ENCODE measurements at regions not wholly inside any gene's neighbourhood (a gene's known extent, or its start where the extent isn't known, plus 50 kb on each side); places are given as distances from the start of the nearest gene placed in this dataset.
"Not testable (repeated sequence)": the region's sequence is repeated elsewhere in the genome, so short reads cannot be mapped to it uniquely, and the experiment has no call there.

- not testable (repeated sequence) for TF ChIP-seq CTCF (IDR thresholded peaks at IDR 0.05 in 4 of 5, conservative IDR thresholded peaks at IDR 0.05 in 1 of 5); POLR2A (IDR thresholded peaks at IDR 0.05)
Measured at GRCh38 chr2:131923287-131923686, 238.5 kb downstream of the ANKRD30BL start.

Measured in gastrocnemius medialis (tissue), 4 donors.